B cell (primary cell): ENCODE measurements at regions not wholly inside any gene's neighbourhood (a gene's known extent, or its start where the extent isn't known, plus 50 kb on each side); places are given as distances from the start of the nearest gene placed in this dataset.

Experiments used
- ATAC-seq: fragments of 200-7000 bp; cut with Tn5 transposase; one replicate; pipeline ENCODE4 v1.10.0; 2021; ENCODE audit warnings: low read depth, mild to moderate bottlenecking, moderate number of reproducible peaks, moderate library complexity
- CTCF ChIA-PET: fragments of 350-600 bp; sonication (Branson Sonifier 250); formaldehyde crosslinking; loops from one replicate; lab custom pipeline; 2021; ENCODE audit warnings: antibody characterized with exemption, inconsistent platforms; lab: Charles Lee
- POLR2A ChIA-PET: fragments of 350-600 bp; sonication (Branson Sonifier 250); formaldehyde crosslinking; loops from one replicate; lab custom pipeline; 2021; ENCODE audit warnings: antibody characterized with exemption; lab: Charles Lee
- DNase-seq: peaks from one replicate; pipeline ENCODE4 v3.0.0; 2013
- H2AFZ ChIP-seq: 2 replicates; pipeline ENCODE4 v1.6.1; 2012; ENCODE audit warnings: mild to moderate bottlenecking, low read depth, low read length; ENCODE audit not compliant: insufficient read depth, poor library complexity, severe bottlenecking
- H3K27ac ChIP-seq, 2 donors: 1 replicate in 1 of 2; 2 replicates in 1 of 2; pipeline ENCODE4 v1.5.1; 2012 to 2013; ENCODE audit warnings: low read length in 2 of 2, mild to moderate bottlenecking in 2 of 2, moderate library complexity in 1 of 2
- H3K27me3 ChIP-seq, 4 experiments: fragments of 200-600 bp in 1 of 4; sonication (generic) in 1 of 4; replicated peaks in 1 of 4; 1 replicate in 2 of 4; 2 replicates in 2 of 4; pipeline versions ENCODE4 v1.6.1 to v1.7.0; 2013 to 2016; ENCODE audit warnings: low read length in 3 of 4, mild to moderate bottlenecking in 2 of 4, mixed read lengths in 1 of 4, moderate library complexity in 1 of 4; ENCODE audit not compliant: insufficient read depth in 4 of 4, control insufficient read depth in 3 of 4; ENCODE audit errors: control extremely low read depth in 1 of 4
- H3K36me3 ChIP-seq, 2 experiments: replicated peaks in 1 of 2; 1 replicate in 1 of 2; 2 replicates in 1 of 2; pipeline versions ENCODE4 v1.6.1 to v1.7.1; 2013; ENCODE audit warnings: low read length in 1 of 2; ENCODE audit not compliant: insufficient read depth in 2 of 2, control insufficient read depth in 1 of 2; ENCODE audit errors: control extremely low read depth in 1 of 2, extremely low read depth in 1 of 2
- H3K4me1 ChIP-seq, 2 donors: fragments of 200-600 bp in 1 of 2; sonication (generic) in 1 of 2; 1 replicate in 1 of 2; 2 replicates in 1 of 2; pipeline versions ENCODE4 v1.5.1 to v1.6.1; 2013 to 2017; ENCODE audit warnings: low read length in 2 of 2; ENCODE audit not compliant: control insufficient read depth in 2 of 2, insufficient read depth in 2 of 2
- H3K4me2 ChIP-seq: replicated peaks from 2 replicates; pipeline ENCODE3; 2012; ENCODE audit warnings: mild to moderate bottlenecking, low read depth, low read length; ENCODE audit not compliant: poor library complexity, severe bottlenecking
- H3K4me3 ChIP-seq, 5 experiments: fragments of 200-600 bp in 1 of 5; sonication (generic) in 1 of 5; 1 replicate in 3 of 5; 2 replicates in 2 of 5; pipeline versions ENCODE4 v1.5.1 to v1.7.0; 2011 to 2016; ENCODE audit warnings: low read length in 4 of 5, mild to moderate bottlenecking in 4 of 5, low read depth in 2 of 5, control low read depth in 1 of 5, moderate library complexity in 1 of 5; ENCODE audit not compliant: insufficient read depth in 1 of 5; ENCODE audit errors: control extremely low read depth in 1 of 5, extremely low read depth in 1 of 5
- H3K79me2 ChIP-seq: fragments of 200-600 bp; sonication (generic); one replicate; pipeline ENCODE4 v1.6.0; 2016; ENCODE audit warnings: low read length; ENCODE audit not compliant: control insufficient read depth, insufficient read depth
- H3K9ac ChIP-seq: fragments of 200-600 bp; sonication (generic); 2 replicates; pipeline ENCODE4 v1.6.1; 2017; ENCODE audit warnings: mild to moderate bottlenecking, low read length, moderate library complexity
- H3K9me3 ChIP-seq, 3 donors: one replicate each; pipeline versions ENCODE4 v1.6.1 to v1.7.1; 2013; ENCODE audit warnings: low read length in 2 of 3; ENCODE audit not compliant: control insufficient read depth in 2 of 3, insufficient read depth in 1 of 3; ENCODE audit errors: control extremely low read depth in 1 of 3
- H4K20me1 ChIP-seq: 2 replicates; pipeline ENCODE4 v1.6.0; 2012; ENCODE audit warnings: mild to moderate bottlenecking, low read length; ENCODE audit not compliant: insufficient read depth, control insufficient read depth, poor library complexity, severe bottlenecking
- H3K27ac Mint-ChIP-seq: one replicate; pipeline ENCODE4 v1.8.0; 2021; ENCODE audit warnings: mixed read lengths
- H3K27me3 Mint-ChIP-seq: one replicate; pipeline ENCODE4 v1.8.0; 2021; ENCODE audit warnings: mixed read lengths
- H3K4me1 Mint-ChIP-seq: one replicate; pipeline ENCODE4 v1.8.0; 2021; ENCODE audit warnings: mixed read lengths
- H3K4me3 Mint-ChIP-seq: one replicate; pipeline ENCODE4 v1.8.0; 2021; ENCODE audit warnings: mixed read lengths
- H3K9me3 Mint-ChIP-seq: one replicate; pipeline ENCODE4 v1.8.0; 2022; ENCODE audit warnings: mixed read lengths; ENCODE audit not compliant: insufficient read depth
- EZH2 ChIP-seq: IDR thresholded peaks from 2 replicates; pipeline ENCODE4 v1.6.1; 2012; ENCODE audit warnings: borderline replicate concordance, low read depth, mild to moderate bottlenecking, moderate library complexity, low read length; ENCODE audit not compliant: insufficient read depth, poor library complexity, severe bottlenecking
- WGBS: methylation state at CpG from one replicate; pipeline ENCODE4 v1.1.5; 2013; ENCODE audit warnings: missing lambda C conversion rate; ENCODE audit not compliant: insufficient coverage; 5-methylcytosine and 5-hydroxymethylcytosine counted together
- intact Hi-C: fragments of 100-400 bp; cut with micrococcal nuclease; formaldehyde crosslinking; loops from one replicate; pipeline ENCODE4 v1.10.0; 2022
- TF ChIP-seq, protein P1 (sequence below): fragments of 200-600 bp; IDR thresholded peaks from one replicate; pipeline ENCODE4 v1.8.0; 2022; ENCODE audit warnings: antibody characterized with exemption, mild to moderate bottlenecking

DNA sequence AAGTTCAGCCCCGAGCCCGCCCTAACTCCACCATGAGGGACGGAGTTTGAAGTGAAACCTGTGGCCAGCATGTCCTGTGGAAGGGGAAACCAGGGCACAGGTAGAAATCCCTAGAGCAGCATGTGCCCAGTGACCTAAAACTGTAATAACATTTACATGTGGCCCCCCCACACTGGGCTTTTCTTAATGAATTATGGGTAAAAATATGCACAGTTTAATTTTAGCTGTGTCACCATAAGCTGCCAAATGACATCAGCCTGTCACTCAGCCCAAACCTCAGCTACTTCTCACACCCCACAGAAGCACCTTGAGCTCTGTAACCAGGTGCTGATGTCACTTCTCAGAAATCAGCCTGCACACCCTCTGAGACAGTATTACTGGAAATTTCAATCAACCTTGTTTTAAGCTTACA, 50.0 kb upstream of the SLC19A1 start:
- H2AFZ ChIP-seq = no peak overlapping the region
- peaks cover 31 to 36% of the 10 kb centered on the region in 2 donors for H3K4me1 ChIP-seq
- TF ChIP-seq, protein P1, sequence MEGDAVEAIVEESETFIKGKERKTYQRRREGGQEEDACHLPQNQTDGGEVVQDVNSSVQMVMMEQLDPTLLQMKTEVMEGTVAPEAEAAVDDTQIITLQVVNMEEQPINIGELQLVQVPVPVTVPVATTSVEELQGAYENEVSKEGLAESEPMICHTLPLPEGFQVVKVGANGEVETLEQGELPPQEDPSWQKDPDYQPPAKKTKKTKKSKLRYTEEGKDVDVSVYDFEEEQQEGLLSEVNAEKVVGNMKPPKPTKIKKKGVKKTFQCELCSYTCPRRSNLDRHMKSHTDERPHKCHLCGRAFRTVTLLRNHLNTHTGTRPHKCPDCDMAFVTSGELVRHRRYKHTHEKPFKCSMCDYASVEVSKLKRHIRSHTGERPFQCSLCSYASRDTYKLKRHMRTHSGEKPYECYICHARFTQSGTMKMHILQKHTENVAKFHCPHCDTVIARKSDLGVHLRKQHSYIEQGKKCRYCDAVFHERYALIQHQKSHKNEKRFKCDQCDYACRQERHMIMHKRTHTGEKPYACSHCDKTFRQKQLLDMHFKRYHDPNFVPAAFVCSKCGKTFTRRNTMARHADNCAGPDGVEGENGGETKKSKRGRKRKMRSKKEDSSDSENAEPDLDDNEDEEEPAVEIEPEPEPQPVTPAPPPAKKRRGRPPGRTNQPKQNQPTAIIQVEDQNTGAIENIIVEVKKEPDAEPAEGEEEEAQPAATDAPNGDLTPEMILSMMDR = no peak
- no peak for TF ChIP-seq EZH2
- intact Hi-C loops = loop anchor here (2.0 to 5.0 kb wide), 2 partner anchors 23 to 50 kb away; partner anchors contain the start of gene PCBP3
- H3K36me3 ChIP-seq = no peaks in the 10 kb centered on the region
- Mint-ChIP-seq H3K4me3 (no peak overlapping the region), H3K27me3 (peaks cover 42% of the 10 kb centered on the region), H3K4me1 (peaks cover 17% of the 10 kb centered on the region), H3K27ac (no peak overlapping the region), H3K9me3 (peaks cover 2% of the 10 kb centered on the region)
- no peak overlapping the region for H3K27ac ChIP-seq
- peak; percentile 78 for DNase-seq
- H3K79me2 ChIP-seq = no peaks in the 10 kb centered on the region
- H3K9ac ChIP-seq = no peak overlapping the region
- peak; percentile 37 for ATAC-seq
- no CpG with 5 or more reads among the region's 3 CpGs for WGBS
- CTCF ChIA-PET = interaction anchor here (0.9 to 1.2 kb wide), 2 partner anchors 9 to 114 kb away, joined by 3 to 6 read pairs; no protein-coding TSS in a partner anchor
- peaks cover 0 to 17% (median 1%) of the 10 kb centered on the region in 3 donors for H3K9me3 ChIP-seq
- H4K20me1 ChIP-seq = no peaks in the 10 kb centered on the region
- peaks cover 0 to 32% (median 8%) of the 10 kb centered on the region in 4 experiments for H3K27me3 ChIP-seq
- H3K4me2 ChIP-seq = peak overlapping the region; percentile 12
- no peak overlapping the region for H3K4me3 ChIP-seq
- POLR2A ChIA-PET = no interaction called here

DNA sequence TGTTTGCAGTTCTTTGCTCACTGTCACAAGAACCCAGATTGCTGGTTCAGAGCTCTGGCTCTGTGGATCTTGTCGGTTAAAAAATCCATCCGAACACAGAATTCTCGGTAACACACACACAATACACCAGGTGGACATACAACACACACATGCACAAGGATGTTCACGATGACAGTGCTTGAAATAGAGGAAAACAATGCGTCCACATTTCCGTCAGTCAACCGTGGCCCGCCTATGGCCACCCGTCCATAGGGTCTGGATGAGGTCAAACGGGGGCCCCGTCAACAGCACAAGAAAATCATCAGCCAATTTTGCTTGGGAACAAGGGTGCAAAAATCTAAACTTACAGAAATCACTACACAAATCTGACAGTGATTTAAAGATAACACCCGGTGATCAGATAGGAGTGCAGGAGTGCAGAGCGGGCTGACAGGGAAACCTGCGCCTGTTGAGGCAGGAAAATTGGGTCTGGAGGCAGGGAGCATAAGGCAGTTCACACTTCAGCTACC, 50.4 kb upstream of the SLC19A1 start:
- no peak overlapping the region for H3K4me2 ChIP-seq
- H3K4me3 ChIP-seq = no peak overlapping the region
- H3K9me3 Mint-ChIP-seq = no peaks in the 10 kb centered on the region
- POLR2A ChIA-PET = no interaction called here
- peaks cover 0 to 32% (median 8%) of the 10 kb centered on the region in 4 experiments for H3K27me3 ChIP-seq
- no peaks in the 10 kb centered on the region for H4K20me1 ChIP-seq
- ATAC-seq (no peak), DNase-seq (no peak)
- peaks cover 31 to 36% of the 10 kb centered on the region in 2 donors for H3K4me1 ChIP-seq
- peaks cover 17% of the 10 kb centered on the region for H3K4me1 Mint-ChIP-seq
- 84% methylated on average over 9 of the region's 14 CpGs for WGBS
- no peaks in the 10 kb centered on the region for H3K79me2 ChIP-seq
- intact Hi-C loops = loop anchor here (2.0 to 5.0 kb wide), 2 partner anchors 22 to 50 kb away; partner anchors contain the start of gene PCBP3
- peaks cover 39% of the 10 kb centered on the region for H3K27me3 Mint-ChIP-seq
- no peak overlapping the region for H3K4me3 Mint-ChIP-seq
- H3K27ac ChIP-seq = no peak overlapping the region
- peaks cover 0 to 17% (median 0%) of the 10 kb centered on the region in 3 donors for H3K9me3 ChIP-seq
- no peak overlapping the region for H3K9ac ChIP-seq
- no peak overlapping the region for H2AFZ ChIP-seq
- no peak for TF ChIP-seq EZH2
- TF ChIP-seq, protein P1 = no peak
- H3K36me3 ChIP-seq = no peaks in the 10 kb centered on the region
- CTCF ChIA-PET = interaction anchor here (0.9 to 1.2 kb wide), 2 partner anchors 9 to 114 kb away, joined by 3 to 6 read pairs; no protein-coding TSS in a partner anchor
- H3K27ac Mint-ChIP-seq = no peak overlapping the region
